Endodermal cell (in vitro differentiated cells): ENCODE measurements at regions not wholly inside any gene's neighbourhood (a gene's known extent, or its start where the extent isn't known, plus 50 kb on each side); places are given as distances from the start of the nearest gene placed in this dataset.

Experiments
- DNase-seq: peaks from one replicate; pipeline ENCODE4 v3.0.0-alpha.2; 2017
- H3K27ac ChIP-seq: 2 replicates; pipeline ENCODE4 v1.5.1; 2013; ENCODE audit warnings: mild to moderate bottlenecking, low read depth, low read length, moderate library complexity
- H3K27me3 ChIP-seq: 2 replicates; pipeline ENCODE4 v1.6.1; 2013; ENCODE audit warnings: mild to moderate bottlenecking, low read length, moderate library complexity; ENCODE audit not compliant: insufficient read depth, control insufficient read depth, poor library complexity, severe bottlenecking
- H3K36me3 ChIP-seq: 2 replicates; pipeline ENCODE4 v1.7.0; 2013; ENCODE audit warnings: mild to moderate bottlenecking, low read length, moderate library complexity; ENCODE audit not compliant: control insufficient read depth, insufficient read depth
- H3K4me1 ChIP-seq: one replicate; pipeline ENCODE4 v1.7.0; 2013; ENCODE audit warnings: low read length; ENCODE audit not compliant: control insufficient read depth, insufficient read depth
- H3K4me3 ChIP-seq: 2 replicates; pipeline ENCODE4 v1.5.1; 2013; ENCODE audit warnings: mild to moderate bottlenecking, low read length, moderate library complexity
- H3K9ac ChIP-seq: 2 replicates; pipeline ENCODE4 v1.6.1; 2013; ENCODE audit warnings: mild to moderate bottlenecking, low read length, moderate library complexity; ENCODE audit not compliant: poor library complexity, severe bottlenecking; ENCODE audit errors: extremely low read depth
- H3K9me3 ChIP-seq: 2 replicates; pipeline ENCODE4 v1.6.1; 2013; ENCODE audit warnings: mild to moderate bottlenecking, low read length, moderate library complexity; ENCODE audit not compliant: control insufficient read depth
- H3K27ac Mint-ChIP-seq: 2 replicates; pipeline ENCODE4 v1.8.0; 2020; ENCODE audit warnings: mixed read lengths
- H3K27me3 Mint-ChIP-seq: 2 replicates; pipeline ENCODE4 v1.8.0; 2021; ENCODE audit warnings: mild to moderate bottlenecking, mixed read lengths; ENCODE audit not compliant: insufficient read depth
- H3K36me3 Mint-ChIP-seq: 2 replicates; pipeline ENCODE4 v1.8.0; 2020; ENCODE audit warnings: low read depth, mixed read lengths
- H3K4me1 Mint-ChIP-seq: 2 replicates; pipeline ENCODE4 v1.8.0; 2020; ENCODE audit warnings: mixed read lengths
- H3K4me3 Mint-ChIP-seq: 2 replicates; pipeline ENCODE4 v1.8.0; 2020; ENCODE audit warnings: mild to moderate bottlenecking, moderate library complexity, mixed read lengths
- H3K9me3 Mint-ChIP-seq: 2 replicates; pipeline ENCODE4 v1.8.0; 2020; ENCODE audit warnings: mild to moderate bottlenecking, mixed read lengths
- WGBS, 2 experiments: methylation state at CpG; one replicate each; pipeline versions ENCODE4 v1.1.5 to v1.1.7; 2013; ENCODE audit warnings: missing lambda C conversion rate in 2 of 2, mixed read lengths in 1 of 2; ENCODE audit not compliant: insufficient coverage in 1 of 2, insufficient read length in 1 of 2; 5-methylcytosine and 5-hydroxymethylcytosine counted together
- TF ChIP-seq, protein P1 (sequence below): fragments of 200-600 bp; sonication (generic); conservative IDR thresholded peaks from 2 replicates; pipeline ENCODE4 v1.5.0; 2021; ENCODE audit warnings: antibody characterized with exemption, mild to moderate bottlenecking

DNA sequence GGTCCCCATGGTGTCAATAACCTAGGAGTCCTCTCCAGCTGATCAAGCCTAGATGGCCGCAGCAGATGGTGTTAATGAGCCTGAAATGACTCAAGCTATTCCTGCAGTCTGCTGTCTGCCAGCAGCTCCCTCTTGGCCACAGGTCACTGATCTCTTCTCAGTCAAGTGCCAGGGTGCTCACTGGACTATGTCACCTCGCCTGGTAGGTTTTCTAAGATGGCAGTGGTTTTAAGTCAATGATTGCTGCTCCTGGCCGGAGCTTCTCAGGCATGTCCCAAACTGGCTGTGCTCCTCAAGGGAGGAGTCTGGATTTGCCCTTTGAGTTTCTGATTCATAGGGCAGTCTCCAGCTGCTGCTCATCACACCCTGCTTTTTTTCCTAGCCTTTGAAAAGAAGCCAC is 58.6 kb upstream of the SHISA6 start:
- Histone ChIP-seq H3K9ac (no peak overlapping the region), H3K9me3 (no peaks in the 10 kb centered on the region), H3K4me1 (no peaks in the 10 kb centered on the region), H3K27me3 (no peaks in the 10 kb centered on the region), H3K27ac (no peak overlapping the region), H3K4me3 (no peak overlapping the region), H3K36me3 (no peaks in the 10 kb centered on the region)
- WGBS, 2 experiments, result 83 to 88% methylated on average over 1 to 3 of the region's 3 CpGs
- TF ChIP-seq, protein P1, sequence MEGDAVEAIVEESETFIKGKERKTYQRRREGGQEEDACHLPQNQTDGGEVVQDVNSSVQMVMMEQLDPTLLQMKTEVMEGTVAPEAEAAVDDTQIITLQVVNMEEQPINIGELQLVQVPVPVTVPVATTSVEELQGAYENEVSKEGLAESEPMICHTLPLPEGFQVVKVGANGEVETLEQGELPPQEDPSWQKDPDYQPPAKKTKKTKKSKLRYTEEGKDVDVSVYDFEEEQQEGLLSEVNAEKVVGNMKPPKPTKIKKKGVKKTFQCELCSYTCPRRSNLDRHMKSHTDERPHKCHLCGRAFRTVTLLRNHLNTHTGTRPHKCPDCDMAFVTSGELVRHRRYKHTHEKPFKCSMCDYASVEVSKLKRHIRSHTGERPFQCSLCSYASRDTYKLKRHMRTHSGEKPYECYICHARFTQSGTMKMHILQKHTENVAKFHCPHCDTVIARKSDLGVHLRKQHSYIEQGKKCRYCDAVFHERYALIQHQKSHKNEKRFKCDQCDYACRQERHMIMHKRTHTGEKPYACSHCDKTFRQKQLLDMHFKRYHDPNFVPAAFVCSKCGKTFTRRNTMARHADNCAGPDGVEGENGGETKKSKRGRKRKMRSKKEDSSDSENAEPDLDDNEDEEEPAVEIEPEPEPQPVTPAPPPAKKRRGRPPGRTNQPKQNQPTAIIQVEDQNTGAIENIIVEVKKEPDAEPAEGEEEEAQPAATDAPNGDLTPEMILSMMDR, result no peak
- Mint-ChIP-seq H3K4me3 (no peak overlapping the region), H3K4me1 (peaks cover 26% of the 10 kb centered on the region), H3K9me3 (no peaks in the 10 kb centered on the region), H3K36me3 (no peaks in the 10 kb centered on the region), H3K27ac (no peak overlapping the region), H3K27me3 (peaks cover 6% of the 10 kb centered on the region)
- peak; percentile 76 for DNase-seq

DNA sequence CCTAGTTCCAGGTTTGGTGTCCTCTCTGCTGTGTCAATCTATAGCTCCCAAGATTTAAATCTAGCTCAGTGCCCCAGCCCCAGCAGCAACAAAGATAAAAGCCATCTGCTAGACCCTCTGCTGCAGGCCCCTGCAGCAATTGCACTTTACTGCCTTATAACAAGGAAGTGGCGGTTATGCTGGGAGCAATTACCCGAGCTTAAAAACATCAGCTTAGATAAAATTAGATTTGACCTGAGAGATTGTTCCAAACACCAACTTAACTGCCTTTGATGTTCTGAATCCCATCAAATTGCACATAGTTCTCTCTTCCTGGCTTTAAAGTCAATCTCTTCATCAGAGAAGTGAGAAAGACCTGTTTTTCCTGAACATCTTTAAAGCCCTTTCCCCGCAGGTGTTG is 62.4 kb upstream of the SHISA6 start:
- Histone ChIP-seq H3K4me3 (no peak overlapping the region), H3K4me1 (no peaks in the 10 kb centered on the region), H3K9ac (no peak overlapping the region), H3K27me3 (no peaks in the 10 kb centered on the region), H3K36me3 (no peaks in the 10 kb centered on the region), H3K27ac (no peak overlapping the region), H3K9me3 (no peaks in the 10 kb centered on the region)
- Mint-ChIP-seq H3K4me1 (peaks cover 36% of the 10 kb centered on the region), H3K27me3 (no peaks in the 10 kb centered on the region), H3K27ac (no peak overlapping the region), H3K9me3 (no peaks in the 10 kb centered on the region), H3K36me3 (no peaks in the 10 kb centered on the region), H3K4me3 (no peak overlapping the region)
- TF ChIP-seq, protein P1, result no peak
- DNase-seq, result no peak
- WGBS, 2 experiments, result 75 to 93% methylated on average over 3 of the region's 3 CpGs

DNA sequence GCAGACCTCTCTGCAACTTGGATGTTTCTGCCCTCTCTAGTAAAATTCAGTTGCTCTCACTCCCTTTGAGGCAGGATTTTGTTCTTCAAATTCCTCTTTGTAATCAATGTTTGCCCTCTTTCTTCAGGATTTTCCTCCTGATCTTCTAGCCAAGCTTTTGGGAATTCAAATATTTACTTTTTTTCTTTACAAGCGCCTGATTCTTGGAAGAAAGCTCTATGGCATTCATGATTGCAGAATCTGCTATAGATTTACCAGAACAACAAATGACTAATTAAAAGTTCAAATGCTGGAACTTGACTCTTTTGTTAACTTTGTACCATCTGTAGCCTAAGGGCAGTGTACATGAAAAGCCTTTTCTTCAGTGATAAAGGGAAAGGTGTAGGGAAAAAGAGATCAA is 63.7 kb upstream of the SHISA6 start:
- 48 to 89% methylated on average over 1 of the region's 1 CpG for WGBS, 2 experiments
- Mint-ChIP-seq H3K27me3 (no peaks in the 10 kb centered on the region), H3K4me3 (no peak overlapping the region), H3K36me3 (no peaks in the 10 kb centered on the region), H3K9me3 (no peaks in the 10 kb centered on the region), H3K27ac (peak overlapping the region; percentile 16), H3K4me1 (peaks cover 31% of the 10 kb centered on the region)
- H3K27ac ChIP-seq, result no peak overlapping the region
- H3K4me3 ChIP-seq, result no peak overlapping the region
- H3K27me3 ChIP-seq, result no peaks in the 10 kb centered on the region
- no peak overlapping the region for H3K9ac ChIP-seq
- no peaks in the 10 kb centered on the region for H3K9me3 ChIP-seq
- TF ChIP-seq, protein P1, result no peak
- H3K4me1 ChIP-seq, result no peaks in the 10 kb centered on the region
- no peaks in the 10 kb centered on the region for H3K36me3 ChIP-seq
- no peak for DNase-seq
